ENCODE measurements at regions not wholly inside any gene's neighbourhood (a gene's known extent, or its start where the extent isn't known, plus 50 kb on each side); places are given as distances from the start of the nearest gene placed in this dataset.

- Mint-ChIP-seq H3K4me3 (no peak overlapping the region), H3K4me1 (peaks cover 27% of the 10 kb centered on the region), H3K36me3 (peaks cover 1% of the 10 kb centered on the region), H3K27ac (no peak overlapping the region), H3K27me3 (ENCODE audit: low read depth) (no peaks in the 10 kb centered on the region), H3K9me3 (peaks cover 10% of the 10 kb centered on the region)
- no peak for TF ChIP-seq CTCF (IDR thresholded peaks at IDR 0.05; ENCODE audit: unreplicated experiment)
- DNase-seq (ENCODE audit: low spot score in 2 of 2, unreplicated experiment in 2 of 2) = no peak
These were observed 476.5 kb downstream of the KLF5 start for GRCh38 chr13:73535341-73535740.

GRCh38 chr13:73532987-73533510 lies 474.2 kb downstream of the KLF5 start:
- H3K4me3 Mint-ChIP-seq = no peak overlapping the region
- peaks cover 27% of the 10 kb centered on the region for H3K4me1 Mint-ChIP-seq
- peaks cover 1% of the 10 kb centered on the region for H3K36me3 Mint-ChIP-seq
- H3K27ac Mint-ChIP-seq = peak overlapping the region; percentile 41
- no peak for TF ChIP-seq CTCF (IDR thresholded peaks at IDR 0.05; ENCODE audit: unreplicated experiment)
- no peaks in the 10 kb centered on the region for H3K27me3 Mint-ChIP-seq (ENCODE audit: low read depth)
- peaks cover 10% of the 10 kb centered on the region for H3K9me3 Mint-ChIP-seq
- DNase-seq (ENCODE audit: low spot score in 2 of 2, unreplicated experiment in 2 of 2) = no peak

GRCh38 chr13:73532582-73532981 lies 473.8 kb downstream of the KLF5 start:
- H3K4me1 Mint-ChIP-seq = peaks cover 24% of the 10 kb centered on the region
- peak overlapping the region; percentile 41 for H3K27ac Mint-ChIP-seq
- no peak overlapping the region for H3K4me3 Mint-ChIP-seq
- H3K36me3 Mint-ChIP-seq = peaks cover 1% of the 10 kb centered on the region
- H3K9me3 Mint-ChIP-seq = peaks cover 10% of the 10 kb centered on the region
- no peak for TF ChIP-seq CTCF (IDR thresholded peaks at IDR 0.05; ENCODE audit: unreplicated experiment)
- no peaks in the 10 kb centered on the region for H3K27me3 Mint-ChIP-seq (ENCODE audit: low read depth)
- DNase-seq (ENCODE audit: low spot score in 2 of 2, unreplicated experiment in 2 of 2) = no peak

- Mint-ChIP-seq H3K4me1 (peaks cover 13% of the 10 kb centered on the region), H3K27ac (no peak overlapping the region), H3K9me3 (peaks cover 14% of the 10 kb centered on the region), H3K4me3 (no peak overlapping the region), H3K27me3 (ENCODE audit: low read depth) (no peaks in the 10 kb centered on the region), H3K36me3 (peaks cover 1% of the 10 kb centered on the region)
- no peak for DNase-seq (ENCODE audit: low spot score in 2 of 2, unreplicated experiment in 2 of 2)
- TF ChIP-seq CTCF (IDR thresholded peaks at IDR 0.05; ENCODE audit: unreplicated experiment) = no peak
These were observed 472.2 kb downstream of the KLF5 start for GRCh38 chr13:73531014-73531413.

- Mint-ChIP-seq H3K27ac (no peak overlapping the region), H3K36me3 (no peaks in the 10 kb centered on the region), H3K27me3 (ENCODE audit: low read depth) (no peaks in the 10 kb centered on the region), H3K4me1 (peaks cover 48% of the 10 kb centered on the region), H3K4me3 (no peak overlapping the region), H3K9me3 (peaks cover 4% of the 10 kb centered on the region)
- no peak for TF ChIP-seq CTCF (IDR thresholded peaks at IDR 0.05; ENCODE audit: unreplicated experiment)
- DNase-seq (ENCODE audit: low spot score in 2 of 2, unreplicated experiment in 2 of 2) = no peak
These were observed 464.1 kb downstream of the KLF5 start for GRCh38 chr13:73522937-73523336.

Measured in mesothelial cell of epicardium (in vitro differentiated cells).